Smooth muscle cell (in vitro differentiated cells): ENCODE measurements at regions not wholly inside any gene's neighbourhood (a gene's known extent, or its start where the extent isn't known, plus 50 kb on each side); places are given as distances from the start of the nearest gene placed in this dataset.

Source experiments
- DNase-seq: peaks from one replicate; lab custom pipeline; 2025; ENCODE audit not compliant: unreplicated experiment; lab: John Stamatoyannopoulos, UW
- H2AFZ ChIP-seq: fragments of 200-600 bp; sonication (generic); 2 replicates; pipeline ENCODE4 v1.6.0; 2016; ENCODE audit warnings: antibody characterized with exemption, low read depth, mild to moderate bottlenecking
- H3F3A ChIP-seq: fragments of 200-600 bp; sonication (generic); 2 replicates; pipeline ENCODE4 v1.6.0; 2017; ENCODE audit warnings: antibody characterized with exemption, low read depth
- H3K27ac ChIP-seq: fragments of 200-600 bp; sonication (generic); 2 replicates; pipeline ENCODE4 v1.5.1; 2016; ENCODE audit warnings: low read depth, mild to moderate bottlenecking
- H3K27me3 ChIP-seq: fragments of 200-600 bp; sonication (generic); 2 replicates; pipeline ENCODE4 v1.6.1; 2016; ENCODE audit warnings: low read depth, mild to moderate bottlenecking
- H3K36me3 ChIP-seq: fragments of 200-600 bp; sonication (generic); 2 replicates; pipeline ENCODE4 v1.5.1; 2016; ENCODE audit warnings: low read depth
- H3K4me1 ChIP-seq: fragments of 200-600 bp; sonication (generic); 2 replicates; pipeline ENCODE4 v1.5.1; 2016; ENCODE audit warnings: low read depth
- H3K4me2 ChIP-seq: fragments of 200-600 bp; sonication (generic); 2 replicates; pipeline ENCODE4 v1.6.0; 2016; ENCODE audit warnings: mild to moderate bottlenecking
- H3K4me3 ChIP-seq: fragments of 200-600 bp; sonication (generic); 2 replicates; pipeline ENCODE4 v1.5.1; 2016; ENCODE audit warnings: mild to moderate bottlenecking
- H3K79me2 ChIP-seq: fragments of 200-600 bp; sonication (generic); 2 replicates; pipeline ENCODE4 v1.6.0; 2016; ENCODE audit warnings: low read depth, mild to moderate bottlenecking
- H3K9ac ChIP-seq: fragments of 200-600 bp; sonication (generic); 2 replicates; pipeline ENCODE4 v1.6.0; 2016; ENCODE audit warnings: low read depth
- H3K9me3 ChIP-seq: fragments of 200-600 bp; sonication (generic); replicated peaks from 2 replicates; pipeline ENCODE4 v1.5.1; 2016; ENCODE audit warnings: low read depth
- H4K20me1 ChIP-seq: fragments of 200-600 bp; sonication (generic); 2 replicates; pipeline ENCODE4 v1.6.0; 2016; ENCODE audit warnings: low read depth
- WGBS: methylation state at CpG from one replicate; pipeline ENCODE4 v1.1.7; 2016; ENCODE audit warnings: low lambda C conversion rate; 5-methylcytosine and 5-hydroxymethylcytosine counted together
- TF ChIP-seq, protein P1 (sequence below): fragments of 200-600 bp; sonication (generic); IDR thresholded peaks from 2 replicates; pipeline ENCODE4 v1.5.1; 2017; ENCODE audit warnings: borderline replicate concordance, mild to moderate bottlenecking, antibody characterized with exemption; ENCODE audit not compliant: insufficient read depth, poor library complexity, severe bottlenecking

DNA sequence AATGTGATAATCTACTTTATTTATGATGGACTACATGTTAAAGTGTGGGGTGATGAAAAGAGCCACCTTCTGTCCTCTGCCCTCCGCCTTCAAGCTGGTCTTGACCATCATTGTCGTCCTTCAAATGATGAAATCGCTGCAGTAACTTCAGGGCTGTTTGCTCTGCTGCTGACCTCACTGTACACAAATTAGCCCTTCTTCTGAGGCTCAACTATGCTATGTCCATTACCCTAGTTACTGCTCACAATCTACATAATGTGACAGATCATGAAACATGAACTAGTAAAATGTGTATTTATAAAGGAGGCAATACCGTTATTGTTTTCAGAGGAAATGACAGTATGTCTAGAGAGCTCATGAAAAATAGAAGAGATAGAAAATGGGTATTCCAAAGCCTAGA lies 145.9 kb downstream of the RFC3 start:
- Histone ChIP-seq H3K36me3 (no peaks in the 10 kb centered on the region), H3K27ac (no peak overlapping the region), H4K20me1 (no peaks in the 10 kb centered on the region), H3K4me2 (no peak overlapping the region), H3K9ac (no peak overlapping the region), H3K9me3 (no peaks in the 10 kb centered on the region), H3K27me3 (no peaks in the 10 kb centered on the region), H3K4me1 (no peaks in the 10 kb centered on the region), H3K4me3 (no peak overlapping the region), H3F3A (no peaks in the 10 kb centered on the region), H2AFZ (no peak overlapping the region), H3K79me2 (no peaks in the 10 kb centered on the region)
- WGBS: 98% methylated on average over 4 of the region's 4 CpGs
- no peak for DNase-seq
- TF ChIP-seq, protein P1, sequence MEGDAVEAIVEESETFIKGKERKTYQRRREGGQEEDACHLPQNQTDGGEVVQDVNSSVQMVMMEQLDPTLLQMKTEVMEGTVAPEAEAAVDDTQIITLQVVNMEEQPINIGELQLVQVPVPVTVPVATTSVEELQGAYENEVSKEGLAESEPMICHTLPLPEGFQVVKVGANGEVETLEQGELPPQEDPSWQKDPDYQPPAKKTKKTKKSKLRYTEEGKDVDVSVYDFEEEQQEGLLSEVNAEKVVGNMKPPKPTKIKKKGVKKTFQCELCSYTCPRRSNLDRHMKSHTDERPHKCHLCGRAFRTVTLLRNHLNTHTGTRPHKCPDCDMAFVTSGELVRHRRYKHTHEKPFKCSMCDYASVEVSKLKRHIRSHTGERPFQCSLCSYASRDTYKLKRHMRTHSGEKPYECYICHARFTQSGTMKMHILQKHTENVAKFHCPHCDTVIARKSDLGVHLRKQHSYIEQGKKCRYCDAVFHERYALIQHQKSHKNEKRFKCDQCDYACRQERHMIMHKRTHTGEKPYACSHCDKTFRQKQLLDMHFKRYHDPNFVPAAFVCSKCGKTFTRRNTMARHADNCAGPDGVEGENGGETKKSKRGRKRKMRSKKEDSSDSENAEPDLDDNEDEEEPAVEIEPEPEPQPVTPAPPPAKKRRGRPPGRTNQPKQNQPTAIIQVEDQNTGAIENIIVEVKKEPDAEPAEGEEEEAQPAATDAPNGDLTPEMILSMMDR: no peak

DNA sequence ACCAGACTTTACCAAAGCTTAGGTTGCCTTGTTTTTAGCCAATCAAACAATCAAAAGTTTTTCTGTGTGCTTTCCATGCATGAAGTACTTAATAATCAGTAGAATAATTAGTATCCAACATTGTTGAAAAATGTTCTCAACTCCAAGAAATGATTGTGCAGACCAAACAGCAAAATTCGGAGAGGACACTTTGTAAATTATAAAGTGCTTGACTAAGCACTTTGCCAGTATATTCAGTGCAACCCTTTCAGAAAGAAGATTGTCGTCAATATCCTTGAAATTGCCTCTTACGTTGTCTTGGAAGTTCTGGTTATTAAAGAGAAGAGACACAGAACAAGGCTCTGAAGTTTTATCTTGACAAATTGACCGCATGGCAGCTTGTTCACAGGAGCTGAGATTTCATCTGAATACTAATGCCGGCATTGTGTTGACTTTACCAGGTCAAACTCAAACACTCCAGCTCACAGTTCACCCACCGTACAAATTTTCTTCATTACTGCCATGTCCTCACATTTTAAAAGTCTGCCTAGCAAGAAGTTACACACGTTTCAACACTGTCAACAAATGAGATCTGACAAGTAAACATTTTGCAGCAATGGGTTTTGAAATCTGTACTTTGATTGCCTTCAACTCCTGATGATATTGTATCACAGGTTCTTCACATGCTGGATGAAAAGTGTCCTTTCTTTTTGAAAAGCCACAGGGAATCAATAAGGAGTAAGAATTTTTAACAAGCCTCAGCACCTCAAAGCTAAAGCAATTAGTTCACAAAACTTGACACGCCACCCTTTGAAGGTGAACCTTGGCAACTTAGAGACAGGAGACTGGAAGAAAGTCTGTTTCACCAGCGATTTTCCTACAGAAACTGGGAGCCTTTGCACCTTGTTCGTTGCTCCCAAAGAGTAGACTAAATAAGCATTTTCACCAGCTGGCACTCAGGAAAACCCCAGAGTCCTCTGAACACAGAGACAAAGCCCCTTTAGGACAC lies 150.9 kb downstream of the RFC3 start:
- no peak overlapping the region for H3K9ac ChIP-seq
- H3F3A ChIP-seq: no peaks in the 10 kb centered on the region
- no peaks in the 10 kb centered on the region for H3K9me3 ChIP-seq
- no peaks in the 10 kb centered on the region for H4K20me1 ChIP-seq
- no peaks in the 10 kb centered on the region for H3K4me1 ChIP-seq
- no peak overlapping the region for H3K4me3 ChIP-seq
- no peak overlapping the region for H2AFZ ChIP-seq
- H3K27ac ChIP-seq: no peak overlapping the region
- H3K79me2 ChIP-seq: no peaks in the 10 kb centered on the region
- 76% methylated on average over 10 of the region's 10 CpGs for WGBS
- no peaks in the 10 kb centered on the region for H3K36me3 ChIP-seq
- H3K4me2 ChIP-seq: no peak overlapping the region
- H3K27me3 ChIP-seq: no peaks in the 10 kb centered on the region
- no peak for DNase-seq
- TF ChIP-seq, protein P1: no peak

DNA sequence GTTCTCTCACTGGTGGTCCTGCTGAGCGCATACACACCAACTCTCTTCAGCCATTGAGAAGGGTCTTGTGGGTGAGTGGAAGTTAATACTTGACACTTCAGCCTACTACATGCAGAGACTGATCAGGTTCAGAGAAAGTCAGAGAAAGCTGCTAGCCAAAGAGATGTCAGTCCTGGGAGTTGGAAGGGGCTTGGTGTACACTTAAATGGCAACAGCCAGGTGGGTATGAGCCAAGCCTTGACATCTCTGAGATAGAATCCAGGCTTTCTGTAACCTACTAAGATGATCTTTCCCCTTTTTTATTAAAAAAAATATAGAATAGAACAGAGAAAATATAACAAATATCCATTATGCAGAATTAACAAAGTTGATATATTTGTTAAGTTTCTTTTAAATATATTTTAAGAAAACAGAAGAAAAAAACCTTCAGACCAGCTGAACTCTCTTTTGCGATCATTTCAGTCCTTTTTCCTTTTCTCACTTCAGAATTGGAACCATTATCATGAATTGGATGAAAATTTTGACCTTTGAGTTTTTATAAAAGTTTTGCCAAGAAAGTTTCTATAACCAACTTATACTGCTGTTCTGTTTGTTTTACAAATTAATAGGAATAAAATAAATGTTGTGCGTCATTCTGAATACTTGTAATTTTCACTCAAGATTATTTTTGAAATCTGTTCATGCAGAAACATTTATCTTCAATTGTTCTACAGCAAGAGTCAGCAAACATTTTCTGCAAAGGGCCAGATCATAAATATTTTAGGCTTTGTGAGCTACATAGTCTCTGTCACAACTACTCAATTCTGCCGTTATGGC lies 153.0 kb downstream of the RFC3 start:
- Histone ChIP-seq H3K4me1 (no peaks in the 10 kb centered on the region), H4K20me1 (no peaks in the 10 kb centered on the region), H3K9ac (no peak overlapping the region), H3K27me3 (no peaks in the 10 kb centered on the region), H3K4me2 (no peak overlapping the region), H3K27ac (no peak overlapping the region), H3K9me3 (no peaks in the 10 kb centered on the region), H3K79me2 (no peaks in the 10 kb centered on the region), H3F3A (no peaks in the 10 kb centered on the region), H2AFZ (no peak overlapping the region), H3K36me3 (no peaks in the 10 kb centered on the region), H3K4me3 (no peak overlapping the region)
- DNase-seq: no peak
- TF ChIP-seq, protein P1: no peak
- 95% methylated on average over 4 of the region's 4 CpGs for WGBS
